GM18907 (cell line): ENCODE measurements at regions not wholly inside any gene's neighbourhood (a gene's known extent, or its start where the extent isn't known, plus 50 kb on each side); places are given as distances from the start of the nearest gene placed in this dataset.
"Not testable (repeated sequence)": the region's sequence is repeated elsewhere in the genome, so short reads cannot be mapped to it uniquely, and the experiment has no call there.

Experiments
- ATAC-seq: cut with Tn5 transposase; IDR thresholded peaks from one replicate; pipeline ENCODE4 v1.9.1; 2021; ENCODE audit warnings: mild to moderate bottlenecking, moderate library complexity; ENCODE audit not compliant: unreplicated experiment

- no peak for ATAC-seq
Observed at GRCh38 chr5:135185481-135186065, 151.5 kb upstream of the PITX1 start.

- ATAC-seq, result no peak
Observed at GRCh38 chr5:135184646-135185045, 150.6 kb upstream of the PITX1 start.

GRCh38 chr5:135183464-135183863 is 149.4 kb upstream of the PITX1 start:
- no peak for ATAC-seq

GRCh38 chr5:135182675-135183074 is 148.6 kb upstream of the PITX1 start:
- ATAC-seq, result no peak

- no peak for ATAC-seq
Observed at GRCh38 chr5:135181653-135182052, 147.6 kb upstream of the PITX1 start.

GRCh38 chr5:135179308-135179980 is 145.4 kb upstream of the PITX1 start:
- no peak for ATAC-seq

- ATAC-seq, result no peak
Observed at GRCh38 chr5:135178476-135179155, 144.6 kb upstream of the PITX1 start.

- ATAC-seq, result no peak
Observed at GRCh38 chr5:135177591-135177990, 143.6 kb upstream of the PITX1 start.

GRCh38 chr5:135176991-135177390 is 143.0 kb upstream of the PITX1 start:
- ATAC-seq, result no peak

GRCh38 chr5:135174315-135175096 is 140.5 kb upstream of the PITX1 start:
- ATAC-seq, result no peak

GRCh38 chr5:135173662-135174290 is 139.7 kb upstream of the PITX1 start:
- ATAC-seq, result no peak

- no peak for ATAC-seq
Observed at GRCh38 chr5:135172718-135173117, 138.7 kb upstream of the PITX1 start.

- no peak for ATAC-seq
Observed at GRCh38 chr5:135171336-135171735, 137.3 kb upstream of the PITX1 start.

- ATAC-seq, result no peak
Observed at GRCh38 chr5:135170500-135170899, 136.5 kb upstream of the PITX1 start.

- ATAC-seq, result no peak
Observed at GRCh38 chr5:135169753-135170152, 135.7 kb upstream of the PITX1 start.

- no peak for ATAC-seq
Observed at GRCh38 chr5:135167634-135168033, 133.6 kb upstream of the PITX1 start.

GRCh38 chr5:135164873-135165614 is 131.0 kb upstream of the PITX1 start:
- not testable (repeated sequence) for ATAC-seq

- ATAC-seq, result no peak
Observed at GRCh38 chr5:135163964-135164363, 129.9 kb upstream of the PITX1 start.

GRCh38 chr5:135163391-135163790 is 129.4 kb upstream of the PITX1 start:
- no peak for ATAC-seq

- no peak for ATAC-seq
Observed at GRCh38 chr5:135162661-135163265, 128.7 kb upstream of the PITX1 start.
